ENCODE measurements at regions not wholly inside any gene's neighbourhood (a gene's known extent, or its start where the extent isn't known, plus 50 kb on each side); places are given as distances from the start of the nearest gene placed in this dataset.

GRCh38 chr10:61128196-61128595, 184.2 kb upstream of the RHOBTB1 start:
- TF ChIP-seq CTCF (IDR thresholded peaks at IDR 0.05) (no peak), POLR2A (IDR thresholded peaks at IDR 0.05; ENCODE audit: low read depth) (no peak), POLR2AphosphoS5 (IDR thresholded peaks at IDR 0.05) (no peak), EP300 (IDR thresholded peaks at IDR 0.05) (no peak)
